ENCODE measurements at regions not wholly inside any gene's neighbourhood (a gene's known extent, or its start where the extent isn't known, plus 50 kb on each side); places are given as distances from the start of the nearest gene placed in this dataset.
A peak's percentile ranks its signal among the peaks of the same experiment; 100 is the strongest.

DNA sequence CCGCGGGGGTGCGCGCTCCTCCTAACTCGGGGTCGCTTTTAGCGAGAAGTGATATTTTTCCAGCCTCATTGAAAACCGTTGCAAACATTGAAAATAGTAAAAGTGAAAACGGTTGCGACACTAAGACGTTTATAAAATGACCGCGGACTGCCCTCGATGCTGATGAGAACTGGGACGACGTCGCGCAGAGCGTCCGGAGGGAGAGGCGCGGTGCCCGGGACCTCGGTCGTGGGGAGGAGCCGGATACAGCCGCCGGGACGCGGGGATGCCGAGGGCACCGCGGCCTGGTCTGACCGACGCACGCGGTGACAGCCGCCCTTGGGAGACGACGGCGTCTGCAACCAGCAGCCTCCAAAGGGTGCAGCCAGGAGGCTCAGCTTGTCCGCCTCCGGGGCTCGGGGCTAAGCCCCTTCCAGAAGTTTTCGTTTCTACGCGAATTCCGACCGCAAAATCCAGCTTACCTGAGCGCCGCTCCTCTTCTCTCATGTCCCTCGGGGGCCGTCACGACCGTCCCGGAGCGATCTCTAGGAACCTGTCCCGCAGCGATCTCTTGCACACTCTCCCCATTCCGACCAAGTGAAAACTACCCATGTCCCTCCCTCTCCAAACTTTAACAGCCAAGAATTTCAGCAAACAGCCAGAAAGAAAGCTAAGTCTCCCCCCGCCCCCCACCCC, 144.4 kb upstream of the ETS2 start:
- TF ChIP-seq, protein P1, sequence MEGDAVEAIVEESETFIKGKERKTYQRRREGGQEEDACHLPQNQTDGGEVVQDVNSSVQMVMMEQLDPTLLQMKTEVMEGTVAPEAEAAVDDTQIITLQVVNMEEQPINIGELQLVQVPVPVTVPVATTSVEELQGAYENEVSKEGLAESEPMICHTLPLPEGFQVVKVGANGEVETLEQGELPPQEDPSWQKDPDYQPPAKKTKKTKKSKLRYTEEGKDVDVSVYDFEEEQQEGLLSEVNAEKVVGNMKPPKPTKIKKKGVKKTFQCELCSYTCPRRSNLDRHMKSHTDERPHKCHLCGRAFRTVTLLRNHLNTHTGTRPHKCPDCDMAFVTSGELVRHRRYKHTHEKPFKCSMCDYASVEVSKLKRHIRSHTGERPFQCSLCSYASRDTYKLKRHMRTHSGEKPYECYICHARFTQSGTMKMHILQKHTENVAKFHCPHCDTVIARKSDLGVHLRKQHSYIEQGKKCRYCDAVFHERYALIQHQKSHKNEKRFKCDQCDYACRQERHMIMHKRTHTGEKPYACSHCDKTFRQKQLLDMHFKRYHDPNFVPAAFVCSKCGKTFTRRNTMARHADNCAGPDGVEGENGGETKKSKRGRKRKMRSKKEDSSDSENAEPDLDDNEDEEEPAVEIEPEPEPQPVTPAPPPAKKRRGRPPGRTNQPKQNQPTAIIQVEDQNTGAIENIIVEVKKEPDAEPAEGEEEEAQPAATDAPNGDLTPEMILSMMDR (IDR thresholded peaks at IDR 0.05; ENCODE audit: low read depth, low read length), result no peak
- ChIA-PET POLR2A (interaction anchor here (0.7 kb wide), 1 partner anchor 11 kb away, joined by 5 read pairs; no protein-coding TSS in a partner anchor), CTCF (no interaction called here)
- Histone ChIP-seq H3K27me3 (ENCODE audit: control insufficient read depth, insufficient read depth, low read length) (peaks cover 78% of the 10 kb centered on the region), H3K27ac (ENCODE audit: low read depth, low read length) (no peak overlapping the region), H3K9me3 (ENCODE audit: control insufficient read depth, insufficient read depth, low read length) (peaks cover 6% of the 10 kb centered on the region; the same call in 1 of the 2 replicates), H3K4me3 (ENCODE audit: low read depth, low read length) (peak overlapping the region; percentile 29; the same call in 1 of the 2 replicates)
- DNase-seq (ENCODE audit: low read depth, low spot score), result no peak

DNA sequence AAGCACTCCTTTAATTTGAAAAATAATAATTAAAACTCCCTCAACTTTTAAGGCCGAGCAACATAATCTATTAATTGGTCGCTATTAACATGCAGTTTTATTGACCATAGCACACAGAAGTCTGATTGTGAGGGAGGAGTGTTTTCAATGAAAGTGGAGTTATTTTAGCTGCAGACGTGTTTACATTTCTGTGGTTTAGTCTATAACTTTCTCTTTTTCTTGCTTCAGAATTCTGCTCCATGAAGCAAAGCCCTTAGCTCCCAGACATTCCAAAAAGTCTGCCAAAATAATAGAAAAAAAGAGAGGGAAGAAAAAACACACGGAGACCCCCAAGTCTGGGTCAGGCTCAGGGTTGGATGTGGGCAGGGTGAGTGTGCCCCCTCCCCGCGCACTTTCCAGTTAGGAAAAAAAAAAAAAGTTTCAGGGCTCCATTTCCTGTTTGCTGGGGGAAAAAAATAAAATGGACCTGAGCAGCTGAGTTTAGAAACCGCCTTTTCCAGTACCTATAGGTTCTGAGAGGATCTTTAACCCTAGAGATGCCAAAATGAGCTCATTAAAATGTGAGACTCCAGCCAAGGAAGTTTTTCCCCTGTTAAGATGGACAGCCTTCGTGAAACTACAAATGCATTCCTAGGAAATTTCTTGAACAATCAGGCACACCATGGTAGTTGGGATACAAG, 143.7 kb upstream of the ETS2 start:
- DNase-seq (ENCODE audit: low read depth, low spot score), result peak; percentile 26
- Histone ChIP-seq H3K27ac (ENCODE audit: low read depth, low read length) (no peak overlapping the region), H3K4me3 (ENCODE audit: low read depth, low read length) (no peak overlapping the region), H3K9me3 (ENCODE audit: control insufficient read depth, insufficient read depth, low read length) (peaks cover 6% of the 10 kb centered on the region; the same call in 1 of the 2 replicates), H3K27me3 (ENCODE audit: control insufficient read depth, insufficient read depth, low read length) (peaks cover 79% of the 10 kb centered on the region)
- ChIA-PET POLR2A (interaction anchor here (0.7 kb wide), 1 partner anchor 10 kb away, joined by 5 read pairs; no protein-coding TSS in a partner anchor), CTCF (no interaction called here)
- TF ChIP-seq, protein P1 (IDR thresholded peaks at IDR 0.05; ENCODE audit: low read depth, low read length), result no peak

DNA sequence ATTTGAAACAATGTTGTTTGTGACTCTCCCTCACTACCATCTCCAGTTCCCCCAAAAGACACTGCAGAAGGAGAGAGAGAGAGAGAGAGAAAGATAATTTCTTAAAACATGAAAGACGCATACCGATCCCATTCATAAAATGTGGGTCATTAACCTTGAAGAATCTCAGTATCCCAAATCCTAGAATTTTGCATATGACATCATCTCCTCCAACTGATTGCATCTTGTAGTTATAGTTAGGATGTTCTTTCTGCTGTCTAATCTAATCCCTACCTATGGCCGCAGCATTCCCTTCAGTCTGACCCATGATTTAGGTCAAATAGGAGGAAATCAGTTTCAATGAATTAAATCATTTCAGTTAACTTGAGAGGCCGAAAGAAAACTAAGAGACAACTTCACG, 142.4 kb upstream of the ETS2 start:
- CTCF ChIA-PET, result no interaction called here
- no peak overlapping the region for H3K27ac ChIP-seq (ENCODE audit: low read depth, low read length)
- peaks cover 80% of the 10 kb centered on the region for H3K27me3 ChIP-seq (ENCODE audit: control insufficient read depth, insufficient read depth, low read length)
- peaks cover 6% of the 10 kb centered on the region; the same call in 1 of the 2 replicates for H3K9me3 ChIP-seq (ENCODE audit: control insufficient read depth, insufficient read depth, low read length)
- DNase-seq (ENCODE audit: low read depth, low spot score), result no peak
- TF ChIP-seq, protein P1 (IDR thresholded peaks at IDR 0.05; ENCODE audit: low read depth, low read length), result no peak
- POLR2A ChIA-PET, result no interaction called here
- H3K4me3 ChIP-seq (ENCODE audit: low read depth, low read length), result no peak overlapping the region

DNA sequence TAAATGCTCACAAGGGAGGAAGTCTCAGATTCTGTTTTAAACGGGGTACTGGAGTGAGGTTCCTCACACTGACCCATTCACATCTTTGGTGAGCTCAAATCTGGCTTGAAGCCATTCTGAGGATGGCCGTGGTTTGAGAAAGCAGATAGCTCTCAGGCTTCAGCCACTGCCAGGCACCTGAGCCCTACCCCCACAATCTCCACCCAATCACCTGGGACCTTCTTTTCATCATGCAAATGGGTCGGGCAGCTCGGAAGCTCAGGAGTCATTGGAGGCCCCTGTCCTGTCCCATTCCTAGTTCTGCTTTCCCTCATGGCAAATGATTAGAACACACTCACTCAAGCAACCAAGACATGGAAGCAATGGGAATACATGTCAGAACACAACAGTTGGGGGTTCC, 141.4 kb upstream of the ETS2 start:
- Histone ChIP-seq H3K27me3 (ENCODE audit: control insufficient read depth, insufficient read depth, low read length) (peaks cover 74% of the 10 kb centered on the region), H3K27ac (ENCODE audit: low read depth, low read length) (no peak overlapping the region), H3K9me3 (ENCODE audit: control insufficient read depth, insufficient read depth, low read length) (peaks cover 6% of the 10 kb centered on the region; the same call in 1 of the 2 replicates), H3K4me3 (ENCODE audit: low read depth, low read length) (no peak overlapping the region)
- TF ChIP-seq, protein P1 (IDR thresholded peaks at IDR 0.05; ENCODE audit: low read depth, low read length), result no peak
- ChIA-PET POLR2A (no interaction called here), CTCF (no interaction called here)
- DNase-seq (ENCODE audit: low read depth, low spot score), result no peak

DNA sequence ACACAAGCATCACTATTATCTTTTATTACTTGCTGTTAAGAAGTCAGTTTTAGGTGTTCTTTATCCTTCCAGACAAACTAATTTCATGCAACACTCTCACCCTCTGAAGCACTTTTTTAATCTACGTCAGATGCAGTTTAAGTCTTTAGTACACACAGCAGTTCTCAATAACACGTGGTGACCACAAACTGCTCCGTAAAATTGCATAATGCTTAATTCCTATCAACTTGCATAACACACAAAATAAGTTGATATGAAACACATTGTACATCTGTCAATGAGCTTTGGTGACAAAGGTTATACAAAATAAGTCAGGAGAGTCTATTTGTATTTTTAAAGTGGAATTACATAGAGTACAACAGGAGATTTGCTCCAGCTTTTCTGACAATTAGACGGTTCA, 140.9 kb upstream of the ETS2 start:
- TF ChIP-seq, protein P1 (IDR thresholded peaks at IDR 0.05; ENCODE audit: low read depth, low read length), result no peak
- Histone ChIP-seq H3K27me3 (ENCODE audit: control insufficient read depth, insufficient read depth, low read length) (peaks cover 74% of the 10 kb centered on the region), H3K4me3 (ENCODE audit: low read depth, low read length) (no peak overlapping the region), H3K27ac (ENCODE audit: low read depth, low read length) (no peak overlapping the region), H3K9me3 (ENCODE audit: control insufficient read depth, insufficient read depth, low read length) (peaks cover 5% of the 10 kb centered on the region; the same call in 1 of the 2 replicates)
- no peak for DNase-seq (ENCODE audit: low read depth, low spot score)
- ChIA-PET CTCF (interaction anchor here (0.5 kb wide), 1 partner anchor 1419 kb away, joined by 3 read pairs; no protein-coding TSS in a partner anchor), POLR2A (no interaction called here)

All from AG04450 (cell line).